ENCODE measurements at regions not wholly inside any gene's neighbourhood (a gene's known extent, or its start where the extent isn't known, plus 50 kb on each side); places are given as distances from the start of the nearest gene placed in this dataset.
"Not testable (repeated sequence)": the region's sequence is repeated elsewhere in the genome, so short reads cannot be mapped to it uniquely, and the experiment has no call there.

DNA sequence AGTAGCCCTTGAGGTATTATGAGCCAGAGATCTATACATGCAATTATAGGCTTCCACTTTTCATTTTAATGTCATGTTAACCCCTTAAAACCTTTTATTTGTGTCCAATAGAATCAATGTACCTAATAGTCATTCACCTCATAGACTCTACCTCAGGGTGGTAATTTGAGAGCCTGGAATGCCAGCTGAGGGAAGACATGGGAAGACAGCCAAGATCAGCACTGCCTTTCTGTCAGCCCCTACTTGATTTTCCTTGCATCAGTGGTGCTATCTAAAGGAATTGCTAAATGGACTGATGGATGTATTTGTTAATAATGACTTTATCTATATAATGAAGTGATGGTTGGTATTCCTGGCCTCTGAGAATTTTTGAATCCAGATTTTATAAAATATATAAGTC lies 113.3 kb upstream of the GBE1 start:
- no peak for DNase-seq

DNA sequence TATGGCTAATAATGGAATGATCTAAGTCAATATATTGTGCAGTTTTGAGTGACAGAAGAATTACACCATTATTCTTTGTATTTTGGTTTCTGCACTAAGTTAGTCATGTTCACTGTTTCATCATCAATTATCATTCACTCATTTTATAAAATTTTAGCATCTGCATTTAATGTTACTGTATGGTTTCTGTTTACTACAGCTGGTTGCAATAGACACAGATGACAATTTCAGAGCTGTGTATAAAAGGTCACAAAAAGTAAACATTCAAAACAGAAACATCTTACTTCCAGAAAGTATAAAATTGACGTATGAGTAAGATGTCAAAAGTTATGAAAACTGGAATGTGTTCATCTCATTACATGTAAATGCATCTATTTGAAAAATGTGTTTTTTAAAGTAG lies 111.1 kb upstream of the GBE1 start:
- no peak for DNase-seq

DNA sequence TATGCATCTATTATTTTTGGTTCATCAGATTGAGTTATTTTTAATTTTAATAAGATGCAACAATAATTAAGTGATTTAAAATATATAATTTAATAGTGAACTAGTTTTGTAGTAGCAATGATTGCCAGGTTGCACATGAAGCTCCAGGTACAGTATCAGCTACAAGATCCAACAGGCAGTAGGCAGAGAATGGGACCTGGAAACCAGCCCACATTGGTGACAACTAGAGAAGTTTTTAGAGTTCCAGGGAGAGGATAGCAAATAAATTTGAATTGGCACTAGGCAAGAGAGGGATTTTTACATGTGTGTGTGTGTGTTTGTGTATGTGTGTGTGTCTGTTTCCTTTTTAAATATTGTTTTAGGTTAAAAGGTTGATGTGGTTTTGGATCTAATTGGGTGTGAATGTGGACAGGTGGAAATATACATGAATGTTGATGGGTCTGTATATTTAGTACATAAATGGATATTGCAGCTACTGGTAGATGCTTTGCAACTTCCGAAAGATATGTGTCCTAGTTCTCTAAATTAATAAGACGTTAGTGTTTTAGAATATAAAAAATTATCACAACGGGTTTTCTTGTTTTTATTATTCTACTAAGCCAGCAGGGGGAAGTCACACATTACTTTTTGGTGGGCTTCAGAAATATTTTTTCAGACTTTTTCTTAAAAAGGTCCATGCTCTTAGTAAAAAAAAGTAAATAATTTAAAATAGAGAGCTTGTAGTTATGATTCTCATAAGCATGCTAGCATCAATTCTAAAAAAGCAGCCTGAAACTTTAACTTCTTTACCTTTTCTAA lies 110.1 kb upstream of the GBE1 start:
- DNase-seq, result no peak

DNA sequence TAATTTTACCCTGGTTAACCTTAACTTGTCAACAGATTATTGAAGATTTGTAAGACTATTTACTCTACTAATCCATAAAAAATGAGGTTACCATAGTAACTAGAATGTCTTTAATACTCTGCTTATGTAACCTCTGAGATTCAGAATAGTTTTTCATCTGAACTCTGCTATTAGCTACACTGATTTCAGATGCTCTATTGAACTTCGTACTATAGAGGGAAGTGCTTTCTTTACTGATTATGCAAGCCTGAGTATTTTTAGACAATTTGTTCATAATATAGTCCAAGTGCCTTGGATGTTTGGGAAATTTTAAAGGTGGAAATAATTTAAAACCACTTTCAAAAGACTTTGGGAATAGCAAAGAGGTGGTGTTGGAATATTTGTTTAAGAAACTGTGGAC lies 107.9 kb upstream of the GBE1 start:
- no peak for DNase-seq

DNA sequence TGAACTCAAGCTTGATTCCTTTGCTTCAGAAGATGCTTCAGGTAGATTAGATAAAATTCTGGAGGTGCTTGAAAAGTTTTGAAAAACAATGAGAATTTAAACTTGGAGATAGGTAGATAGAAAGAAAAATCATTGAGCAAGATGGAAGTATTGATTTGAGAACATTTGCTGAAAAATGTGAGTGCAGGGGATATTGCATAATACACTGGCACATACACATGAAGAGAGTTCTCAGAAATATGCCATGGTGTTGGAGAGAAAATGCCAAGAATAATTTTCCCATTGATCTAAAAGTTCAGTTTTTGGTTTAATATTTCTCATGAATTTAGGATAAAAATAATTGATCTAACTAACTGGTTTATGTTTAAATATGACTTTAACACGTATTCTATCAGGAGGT lies 107.2 kb upstream of the GBE1 start:
- no peak for DNase-seq

DNA sequence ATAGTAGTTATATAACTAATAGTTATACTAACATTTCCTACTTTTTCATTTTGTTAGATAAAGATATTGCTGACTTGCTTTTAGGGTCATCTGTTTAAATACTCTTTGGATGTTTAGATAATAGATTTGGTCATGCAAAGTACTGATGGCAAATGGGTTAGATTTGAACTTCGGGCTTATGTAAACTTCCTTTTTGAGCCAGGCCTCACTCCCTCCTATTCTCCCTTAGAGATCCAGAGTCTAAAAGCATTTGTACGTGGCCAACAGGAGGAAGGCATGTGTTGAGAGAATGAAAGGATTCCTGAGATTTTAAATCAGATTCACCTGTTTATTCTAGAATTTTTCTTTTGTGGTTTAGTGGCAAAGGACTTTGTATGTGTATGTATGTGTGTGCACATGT lies 106.4 kb upstream of the GBE1 start:
- no peak for DNase-seq

DNA sequence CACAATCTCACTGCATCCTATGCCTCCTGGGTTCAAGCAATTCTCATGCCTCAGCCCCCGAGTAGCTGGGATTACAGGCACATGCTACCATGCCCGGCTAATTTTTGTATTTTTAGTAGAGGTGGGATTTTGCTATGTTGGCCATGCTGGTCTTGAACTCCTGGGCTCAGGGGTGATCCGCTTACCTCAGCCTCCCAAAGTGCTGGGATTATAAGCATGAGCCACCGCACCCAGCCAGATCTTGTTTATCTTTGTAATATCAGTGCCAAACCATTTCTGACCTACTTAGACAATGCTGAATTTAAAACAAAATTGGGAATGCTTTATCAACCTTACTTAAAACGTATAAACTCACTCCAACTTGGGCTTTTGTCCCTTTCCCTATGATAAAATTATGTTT lies 103.7 kb upstream of the GBE1 start:
- not testable (repeated sequence) for DNase-seq

DNA sequence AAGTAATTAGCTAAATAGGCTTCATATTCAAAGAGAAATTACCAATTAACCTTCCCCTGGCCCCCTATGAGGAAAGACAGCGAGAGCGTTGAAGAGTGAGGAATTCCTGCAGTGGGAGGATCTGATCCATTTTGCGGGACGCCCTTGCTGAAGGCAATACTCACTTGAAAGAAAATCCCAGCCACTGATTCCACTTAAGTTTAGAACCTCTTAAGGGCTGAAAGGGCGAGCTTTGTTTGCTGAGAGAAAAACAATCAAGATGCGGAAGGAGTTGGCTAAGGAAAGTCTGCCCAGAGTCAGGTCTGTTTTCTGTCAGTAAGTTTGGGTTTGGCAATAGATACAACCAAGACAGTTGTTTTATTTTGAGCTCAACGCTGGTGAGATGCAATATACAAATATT lies 102.8 kb upstream of the GBE1 start:
- DNase-seq, result no peak

DNA sequence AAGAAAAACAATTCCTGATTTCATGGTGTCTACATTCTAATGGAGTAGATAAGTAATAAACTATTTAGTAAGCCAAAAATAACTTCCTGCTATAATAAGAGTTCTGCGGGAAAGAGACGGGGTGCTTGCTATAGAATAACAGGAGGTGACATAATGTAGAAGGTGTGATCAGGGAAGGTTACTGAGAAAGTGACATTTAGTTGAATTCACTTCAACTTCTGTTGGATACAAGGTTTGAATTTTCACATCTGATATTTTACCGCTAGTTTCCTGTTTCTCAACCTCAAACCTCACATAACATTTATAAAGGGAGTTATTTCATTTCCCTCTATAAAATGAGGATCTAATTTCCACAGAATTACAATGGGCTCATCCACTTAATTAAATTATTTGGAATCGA lies 102.3 kb upstream of the GBE1 start:
- DNase-seq, result no peak

DNA sequence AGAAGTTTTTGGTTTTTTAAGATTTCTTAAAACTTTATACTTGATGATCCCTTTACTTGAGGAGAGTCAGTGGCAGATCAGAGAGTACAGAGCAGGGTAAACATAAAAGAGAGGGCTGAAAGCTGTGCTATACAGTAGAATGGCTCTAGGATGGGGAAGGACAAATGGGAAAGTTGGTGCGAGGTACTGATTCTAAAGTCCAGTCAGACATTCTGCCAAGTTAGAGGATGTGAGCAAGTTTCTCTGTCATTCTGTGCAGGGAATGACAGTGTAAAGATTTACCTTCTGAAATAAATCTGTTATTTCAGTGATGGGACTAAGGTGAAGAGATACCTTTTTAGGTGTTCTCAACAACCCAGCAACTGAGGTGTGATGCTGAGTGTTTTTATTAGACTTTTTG lies 100.1 kb upstream of the GBE1 start:
- DNase-seq, result no peak

DNA sequence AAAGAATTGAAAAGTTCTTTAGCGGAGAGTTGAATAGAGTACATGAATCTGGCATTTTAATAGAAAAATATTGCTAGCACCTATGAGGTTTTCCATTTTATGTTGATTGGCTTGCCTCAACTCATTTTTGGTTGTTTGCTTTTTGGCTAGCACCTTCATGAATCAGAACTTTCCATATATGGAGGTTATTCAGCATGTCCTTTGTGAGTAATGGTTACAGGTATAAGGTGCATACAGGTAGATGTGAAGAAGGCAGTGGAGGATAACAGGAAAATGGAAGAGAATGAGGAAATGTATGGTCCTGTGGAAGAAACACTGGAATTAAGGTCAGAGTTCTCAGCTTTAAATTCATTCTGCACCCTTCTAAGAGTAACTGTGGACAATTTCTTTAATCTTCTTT lies 98.1 kb upstream of the GBE1 start:
- no peak for DNase-seq

DNA sequence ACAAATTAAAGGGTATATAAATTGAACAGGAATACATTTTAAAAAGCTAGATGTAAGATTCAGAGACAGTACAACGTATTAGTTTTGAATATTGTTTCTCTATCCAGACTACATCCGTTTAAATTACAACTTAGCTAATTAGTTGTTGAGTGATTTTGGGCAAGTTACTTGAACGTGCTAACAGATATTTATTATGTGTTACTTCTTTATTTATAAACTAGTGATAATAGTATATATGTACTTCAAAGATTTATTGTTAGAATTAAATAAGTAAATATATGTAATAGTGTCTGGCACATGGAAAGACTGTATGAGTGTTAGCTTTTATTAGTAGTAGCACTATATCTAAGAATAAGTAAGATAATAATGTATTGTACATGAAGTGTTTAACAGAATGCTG lies 92.0 kb upstream of the GBE1 start:
- DNase-seq, result no peak

DNA sequence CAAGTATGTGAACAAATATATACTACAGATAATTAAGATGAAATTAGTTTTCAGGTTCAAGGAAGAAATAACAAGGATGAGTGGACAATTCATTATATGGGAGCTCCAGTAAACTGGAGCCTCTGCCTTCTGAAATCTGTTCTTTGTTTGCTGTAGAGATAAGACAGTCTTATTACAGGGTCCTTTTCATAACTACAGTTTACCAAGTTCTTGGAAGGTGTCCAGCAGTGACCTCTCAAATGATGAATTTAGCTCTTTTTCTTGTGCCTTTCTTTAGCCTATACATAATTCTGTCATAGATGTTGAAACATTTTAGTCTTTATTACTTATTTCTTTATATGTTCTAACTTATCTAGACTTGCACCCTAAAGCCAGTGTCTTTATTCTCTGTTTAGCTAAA lies 89.7 kb upstream of the GBE1 start:
- no peak for DNase-seq

DNA sequence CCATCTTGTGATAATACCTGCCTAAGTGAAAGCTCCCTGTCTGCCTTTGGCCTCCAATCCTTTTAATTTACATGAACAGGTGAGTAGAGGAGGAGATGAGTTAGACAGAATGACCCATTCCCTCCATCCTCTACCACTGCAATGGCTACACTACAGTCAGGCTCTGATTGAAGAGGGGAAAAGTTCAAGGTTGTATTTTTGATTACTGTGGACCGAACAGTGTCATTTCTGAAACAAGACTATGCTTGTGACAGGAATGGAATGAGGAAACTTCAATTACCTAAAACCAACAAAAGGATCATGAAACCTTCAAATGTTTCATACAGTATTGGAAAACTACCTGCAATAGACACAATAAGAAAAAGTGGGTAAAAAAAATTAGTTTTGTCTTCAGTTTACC lies 85.5 kb upstream of the GBE1 start:
- DNase-seq, result no peak

DNA sequence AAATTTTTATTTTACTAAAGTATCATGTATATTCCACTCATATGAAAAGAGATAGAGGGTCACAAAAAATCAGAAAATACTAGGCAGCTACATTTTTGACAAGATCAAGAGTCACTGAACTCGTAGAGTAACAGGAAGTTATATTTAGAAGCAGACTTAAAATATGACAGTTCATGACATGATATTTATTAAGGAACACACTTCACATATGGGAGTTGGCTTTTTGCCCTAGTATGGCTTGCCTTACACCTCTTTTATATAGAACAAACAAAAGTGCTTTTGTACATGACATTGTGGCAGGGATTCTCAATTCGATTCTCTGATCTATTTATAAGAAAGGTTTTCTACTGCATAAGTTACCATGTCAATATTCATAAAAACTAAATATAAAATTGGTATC lies 80.1 kb upstream of the GBE1 start:
- DNase-seq, result no peak

DNA sequence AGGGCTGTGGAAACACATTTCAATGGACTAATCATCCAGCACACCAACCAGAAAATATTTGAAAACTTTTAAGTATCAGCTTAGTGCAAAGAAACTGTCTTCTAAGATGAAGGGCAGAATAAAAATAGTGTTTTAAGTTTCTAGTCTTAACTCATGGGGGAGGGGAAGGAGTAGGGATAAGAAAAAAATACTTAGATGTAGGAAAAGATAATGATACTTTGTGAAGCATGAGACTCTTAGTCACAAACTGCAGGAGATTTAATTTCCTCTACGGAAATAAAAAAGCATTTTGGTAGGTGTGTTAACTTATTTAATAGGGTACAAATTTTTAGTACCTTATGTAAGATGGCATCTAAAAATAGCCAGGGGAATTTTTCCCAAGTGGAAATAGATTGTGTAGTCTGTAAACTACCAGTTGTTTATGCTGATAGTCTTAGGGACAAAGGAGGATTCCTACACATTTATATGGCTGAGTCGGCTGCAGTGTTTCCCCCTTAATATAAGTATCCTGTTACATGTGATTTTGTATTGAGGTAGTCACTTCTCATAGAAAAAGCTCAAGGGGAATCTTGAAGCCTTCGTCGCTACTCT lies 78.2 kb upstream of the GBE1 start:
- DNase-seq, result no peak

DNA sequence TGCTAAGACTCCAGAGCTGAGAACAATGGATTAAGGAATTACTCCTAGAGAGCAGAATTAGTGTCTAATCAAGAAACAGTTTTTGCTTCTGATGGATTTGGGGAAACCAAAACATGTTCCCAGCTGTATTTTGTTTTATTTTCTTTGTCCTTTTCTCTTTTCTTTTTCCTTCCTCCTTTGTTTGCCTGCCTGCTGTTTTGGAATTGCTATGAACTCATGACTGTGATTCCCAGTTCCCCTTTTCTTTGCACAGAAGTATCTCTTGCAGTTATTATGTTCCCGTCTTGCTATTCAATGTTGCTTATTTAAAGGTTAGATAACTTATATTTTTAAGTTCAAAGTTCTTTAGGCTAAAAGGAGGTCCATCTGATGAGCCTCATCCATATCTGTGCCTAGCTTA lies 77.0 kb upstream of the GBE1 start:
- DNase-seq, result no peak

DNA sequence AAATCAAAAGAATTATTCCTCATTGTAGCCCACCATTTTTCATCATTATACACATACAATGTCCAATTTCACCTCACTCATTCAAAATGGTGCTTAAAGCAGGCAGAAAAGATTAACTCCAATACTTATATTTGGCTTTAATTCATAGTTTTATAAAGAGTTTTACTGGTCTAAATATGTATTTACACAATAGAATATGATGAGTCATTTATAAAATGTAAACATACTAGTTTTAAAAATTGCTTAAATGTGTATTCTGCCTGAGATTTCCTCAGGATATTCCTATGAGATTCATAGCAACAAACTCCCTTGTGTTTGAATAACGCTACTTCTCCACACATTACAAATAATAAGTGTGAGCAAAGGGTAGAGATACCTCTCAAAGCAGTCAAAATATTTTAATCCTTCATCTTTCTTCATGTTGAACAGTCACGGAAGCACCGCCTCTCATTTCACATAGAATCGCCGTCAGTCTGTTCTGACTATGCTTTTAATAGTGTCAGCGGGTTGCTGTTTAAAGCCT lies 75.7 kb upstream of the GBE1 start:
- DNase-seq, result no peak

DNA sequence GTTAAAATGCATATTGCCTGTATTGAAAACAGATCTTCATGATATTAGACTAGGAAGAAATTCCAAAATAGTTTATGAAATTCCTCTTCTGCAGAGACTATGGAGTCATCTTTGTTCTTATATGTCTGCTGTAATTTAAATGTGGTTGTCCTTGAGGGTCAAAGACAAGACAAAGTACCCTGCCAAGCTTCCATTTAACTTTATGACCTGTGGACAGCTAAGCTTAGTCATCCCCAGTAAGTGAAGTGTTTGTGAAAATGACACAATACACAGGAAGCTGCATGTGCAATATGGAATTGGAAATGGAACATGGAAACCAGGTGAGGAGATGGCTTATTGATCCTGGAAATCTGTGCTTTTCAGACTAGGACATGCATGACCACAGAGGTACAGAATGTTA lies 68.5 kb upstream of the GBE1 start:
- no peak for DNase-seq

DNA sequence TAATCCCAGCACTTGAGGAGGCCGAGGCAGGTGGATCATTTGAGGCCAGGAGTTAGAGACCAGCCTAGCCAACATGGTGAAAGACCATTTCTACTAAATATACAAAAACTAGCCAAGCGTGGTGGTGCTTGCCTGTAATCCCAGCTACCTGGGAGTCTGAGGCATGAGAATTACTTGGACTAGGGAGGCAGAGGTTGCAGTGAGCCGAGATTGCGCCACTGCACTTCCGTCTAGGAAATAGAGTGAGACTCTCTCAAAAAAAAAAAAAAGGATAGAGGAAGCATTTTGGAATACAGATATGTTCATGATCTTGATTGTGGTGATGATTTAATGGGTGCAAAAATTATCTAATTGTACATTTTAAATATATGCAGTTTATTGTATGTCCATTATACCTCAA lies 67.8 kb upstream of the GBE1 start:
- not testable (repeated sequence) for DNase-seq

DNA sequence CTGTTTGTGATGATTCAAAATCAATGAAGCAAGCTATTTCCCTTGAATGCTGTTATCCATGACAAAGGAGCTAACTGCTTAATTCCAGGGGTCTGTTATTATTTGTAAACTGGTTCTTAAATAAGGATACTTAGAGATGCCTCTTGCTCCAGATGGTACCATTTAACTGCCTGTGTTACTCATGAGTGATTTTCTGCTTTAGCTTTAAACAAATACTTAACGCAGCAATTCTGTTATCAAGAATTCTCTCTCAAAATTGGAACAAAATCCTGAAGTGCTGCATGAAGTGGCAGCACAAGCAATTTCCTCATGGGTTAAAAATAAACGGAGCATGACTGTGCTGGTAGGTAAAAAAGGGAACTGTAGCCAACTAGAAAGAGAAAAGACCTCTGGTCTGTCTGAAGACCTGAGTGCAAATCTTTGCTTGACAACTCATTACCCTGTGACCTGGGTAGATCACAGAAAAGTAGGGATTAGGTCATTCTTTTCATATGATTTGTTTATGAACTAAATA lies 62.5 kb upstream of the GBE1 start:
- DNase-seq, result no peak

DNA sequence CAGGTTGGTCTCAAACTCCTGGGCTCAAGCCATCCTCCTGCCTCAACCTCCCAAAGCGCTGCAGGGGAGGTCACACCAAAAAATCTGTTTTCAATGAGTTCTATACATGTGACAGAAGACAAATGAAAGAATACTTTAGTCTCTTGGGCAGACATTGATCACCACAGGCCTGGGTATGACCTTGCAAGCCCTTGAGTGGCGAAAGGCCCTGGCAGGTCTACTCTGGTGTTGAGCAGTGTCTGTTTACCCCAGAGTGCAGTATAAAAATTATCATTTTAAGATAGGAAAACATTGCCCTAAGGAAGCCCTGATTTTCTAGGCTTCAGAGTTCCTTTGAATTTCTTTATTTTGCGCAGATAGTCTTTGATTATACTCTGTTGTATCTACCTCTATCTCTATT lies 61.6 kb upstream of the GBE1 start:
- no peak for DNase-seq

DNA sequence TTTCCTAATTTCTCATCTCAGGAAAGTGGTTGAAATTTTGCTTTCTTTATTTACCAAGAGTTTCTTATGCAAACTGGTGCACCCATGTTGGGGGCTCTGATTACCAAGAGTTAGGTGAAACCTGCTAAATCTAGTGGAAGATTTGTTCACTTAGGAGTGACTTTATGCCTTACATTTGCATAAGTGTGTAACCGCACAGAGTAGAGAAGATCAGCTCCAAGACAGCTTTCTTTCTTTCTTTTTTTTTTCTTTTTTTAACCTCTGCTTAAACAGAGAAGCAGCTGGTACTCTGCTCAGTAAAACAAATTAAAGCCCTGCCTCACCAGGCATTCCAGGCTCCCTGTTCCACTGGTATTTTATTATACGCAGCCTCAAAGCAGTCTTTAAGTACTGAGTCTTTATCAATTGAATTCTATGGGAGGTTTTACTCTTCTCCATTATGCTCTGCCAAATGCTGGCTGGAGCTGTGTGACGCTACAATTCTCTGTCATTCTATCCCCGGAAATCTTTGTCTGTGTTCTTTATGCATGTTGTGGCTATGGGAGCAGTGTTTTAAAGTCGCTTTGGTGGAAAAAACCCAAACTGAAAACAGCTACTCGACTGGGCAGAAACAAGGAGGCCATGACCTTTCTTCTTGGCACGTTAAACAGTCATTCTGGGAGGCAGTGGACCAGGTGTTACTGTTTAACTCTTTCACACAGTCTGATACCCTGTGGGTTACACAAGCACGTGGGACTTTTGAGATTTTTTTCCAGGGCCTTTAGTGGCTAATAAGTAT lies 55.2 kb upstream of the GBE1 start:
- no peak for DNase-seq

DNA sequence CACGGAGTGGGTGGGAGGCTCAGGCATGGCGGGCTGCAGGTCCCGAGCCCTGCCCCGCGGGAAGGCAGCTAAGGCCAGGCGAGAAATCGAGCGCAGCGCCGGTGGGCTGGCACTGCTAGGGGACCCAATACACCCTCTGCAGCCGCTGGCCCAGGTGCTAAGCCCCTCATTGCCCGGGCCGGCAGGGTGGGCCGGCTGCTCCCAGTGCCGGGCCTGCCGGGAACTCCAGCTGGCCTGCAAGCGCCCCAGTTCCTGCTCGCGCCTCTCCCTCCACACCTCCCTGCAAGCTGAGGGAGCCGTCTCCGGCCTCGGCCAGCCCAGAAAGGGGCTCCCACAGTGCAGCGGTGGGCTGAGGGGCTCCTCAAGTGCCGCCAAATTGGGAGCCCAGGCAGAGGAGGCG lies 50.7 kb upstream of the GBE1 start:
- DNase-seq, result not testable (repeated sequence)
